Spleen (tissue), 11 donors: ENCODE measurements at regions not wholly inside any gene's neighbourhood (a gene's known extent, or its start where the extent isn't known, plus 50 kb on each side); places are given as distances from the start of the nearest gene placed in this dataset.

ENCODE experiments used
- DNase-seq: peaks from one replicate; pipeline ENCODE4 v3.0.0-alpha.2; 2020
- H3K27ac ChIP-seq, 8 donors: fragments of 200-600 bp; sonication (generic) in 7 of 8; 1 replicate in 4 of 8; 2 replicates in 4 of 8; pipeline versions ENCODE4 v1.5.0 to v1.8.0; 2016 to 2021; ENCODE audit warnings: inconsistent platforms in 4 of 8, mild to moderate bottlenecking in 4 of 8, moderate library complexity in 1 of 8
- H3K27me3 ChIP-seq, 7 donors: fragments of 200-600 bp; sonication (generic) in 6 of 7; replicated peaks in 1 of 7; 1 replicate in 4 of 7; 2 replicates in 3 of 7; pipeline versions ENCODE4 v1.5.0 to v1.8.0; 2016 to 2021; ENCODE audit warnings: inconsistent platforms in 3 of 7, mild to moderate bottlenecking in 1 of 7
- H3K36me3 ChIP-seq, 6 donors: fragments of 200-600 bp; sonication (generic) in 5 of 6; 1 replicate in 4 of 6; 2 replicates in 2 of 6; pipeline versions ENCODE4 v1.5.0 to v1.8.0; 2016 to 2021; ENCODE audit warnings: inconsistent platforms in 2 of 6
- H3K4me1 ChIP-seq, 6 donors: fragments of 200-600 bp; sonication (generic) in 5 of 6; 1 replicate in 3 of 6; 2 replicates in 3 of 6; pipeline versions ENCODE4 v1.5.0 to v1.8.0; 2016 to 2021; ENCODE audit warnings: inconsistent platforms in 3 of 6
- H3K4me3 ChIP-seq, 8 donors: fragments of 200-600 bp; sonication (generic) in 7 of 8; 1 replicate in 4 of 8; 2 replicates in 4 of 8; pipeline versions ENCODE4 v1.5.0 to v1.8.0; 2016 to 2021; ENCODE audit warnings: inconsistent platforms in 4 of 8, mild to moderate bottlenecking in 4 of 8, moderate library complexity in 2 of 8
- H3K9me3 ChIP-seq, 8 donors: fragments of 200-600 bp; sonication (generic) in 7 of 8; 1 replicate in 4 of 8; 2 replicates in 4 of 8; pipeline versions ENCODE4 v1.5.0 to v1.8.0; 2016 to 2021; ENCODE audit warnings: inconsistent platforms in 4 of 8
- POLR2A ChIP-seq, 3 donors: fragments of 450-650 bp; IDR thresholded peaks; one replicate each; pipeline ENCODE4 v1.5.1; 2017; ENCODE audit warnings: antibody characterized with exemption in 3 of 3, mild to moderate bottlenecking in 1 of 3
- POLR2AphosphoS5 ChIP-seq, 3 donors: sonication (generic); formaldehyde crosslinking; IDR thresholded peaks; one replicate each; pipeline ENCODE4 v1.5.1; 2017; ENCODE audit warnings: antibody characterized with exemption in 3 of 3
- WGBS, 5 donors: extraction: QIAGEN DNeasy Blood & Tissue Kit in 3 of 5; methylation state at CpG; one replicate each; pipeline versions ENCODE4 v1.1.5 to v1.1.7; 2013 to 2018; 5-methylcytosine and 5-hydroxymethylcytosine counted together
- intact Hi-C: fragments of 100-400 bp; cut with DNase I; formaldehyde crosslinking; loops from one replicate; pipeline ENCODE4 v1.15.0; 2023; ENCODE audit warnings: low total_unique reads
- microRNA-seq, 3 donors: library from miRNA; unstranded; fragments of <30 nt; microRNA quantifications; one replicate each; pipeline versions ENCODE4 to v1.1.0, GENCODE V29; 2019 to 2020
- small RNA-seq, 4 donors: library from RNA; depleted of rRNA; stranded (forward); fragments of <200 nt; gene quantifications; one replicate each; pipeline ENCODE3, GENCODE V24; 2016
- TF ChIP-seq, protein P1 (sequence below), 11 experiments: fragments of 200-600 bp in 7 of 11; fragments of 450-650 bp in 4 of 11; sonication (generic) in 4 of 11; IDR thresholded peaks in 8 of 11; conservative IDR thresholded peaks in 3 of 11; 1 replicate in 7 of 11; 2 replicates in 4 of 11; pipeline versions ENCODE4 v1.4.0 to v1.8.0; 2016 to 2021; ENCODE audit warnings: antibody characterized with exemption in 11 of 11, inconsistent platforms in 4 of 11, mild to moderate bottlenecking in 1 of 11
- donor health status: healthy with polysubstance abuse.
- donor health status: DM: no; HTN: no; CAD: no; lungs with moderate emphysema.
- donor health status: DM: no; HTN: no; CAD: no.
- donor health status: Bipolar disorder and iron deficiency.
- donor health status: healthy.
- donor health status: DM: no; HTN: no; CAD: no.
- donor health status: DM: yes; HTN: yes; CAD: no.

DNA sequence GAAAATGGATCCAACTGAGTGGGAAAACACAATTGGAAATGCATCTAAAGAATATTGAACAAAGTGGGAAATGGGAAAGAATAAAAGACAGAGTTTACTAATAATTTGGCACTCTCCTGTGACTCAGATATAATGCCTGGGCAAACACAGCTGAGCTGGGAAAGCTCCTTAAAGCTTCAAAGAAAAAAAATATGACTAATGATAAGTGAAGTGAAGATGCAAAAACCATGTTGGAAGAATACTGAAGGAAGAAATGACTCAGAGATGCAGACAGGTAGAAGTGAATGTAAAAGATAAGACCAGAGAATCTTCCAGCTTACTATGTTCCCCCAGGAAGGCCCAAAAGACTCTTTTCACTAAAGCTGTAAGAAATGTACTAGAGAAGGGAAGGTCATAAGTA is 62.4 kb upstream of the FOXG1 start:
- Histone ChIP-seq H3K4me1 (no peaks in the 10 kb centered on the region), H3K4me3 (no peak overlapping the region), H3K27ac (no peak overlapping the region), H3K9me3 (no peaks in the 10 kb centered on the region), H3K36me3 (no peaks in the 10 kb centered on the region), H3K27me3 (no peaks in the 10 kb centered on the region)
- intact Hi-C loops, result no loop called here
- TF ChIP-seq POLR2AphosphoS5 (IDR thresholded peaks at IDR 0.05) (no peak), POLR2A (IDR thresholded peaks at IDR 0.05) (no peak)
- TF ChIP-seq, protein P1, sequence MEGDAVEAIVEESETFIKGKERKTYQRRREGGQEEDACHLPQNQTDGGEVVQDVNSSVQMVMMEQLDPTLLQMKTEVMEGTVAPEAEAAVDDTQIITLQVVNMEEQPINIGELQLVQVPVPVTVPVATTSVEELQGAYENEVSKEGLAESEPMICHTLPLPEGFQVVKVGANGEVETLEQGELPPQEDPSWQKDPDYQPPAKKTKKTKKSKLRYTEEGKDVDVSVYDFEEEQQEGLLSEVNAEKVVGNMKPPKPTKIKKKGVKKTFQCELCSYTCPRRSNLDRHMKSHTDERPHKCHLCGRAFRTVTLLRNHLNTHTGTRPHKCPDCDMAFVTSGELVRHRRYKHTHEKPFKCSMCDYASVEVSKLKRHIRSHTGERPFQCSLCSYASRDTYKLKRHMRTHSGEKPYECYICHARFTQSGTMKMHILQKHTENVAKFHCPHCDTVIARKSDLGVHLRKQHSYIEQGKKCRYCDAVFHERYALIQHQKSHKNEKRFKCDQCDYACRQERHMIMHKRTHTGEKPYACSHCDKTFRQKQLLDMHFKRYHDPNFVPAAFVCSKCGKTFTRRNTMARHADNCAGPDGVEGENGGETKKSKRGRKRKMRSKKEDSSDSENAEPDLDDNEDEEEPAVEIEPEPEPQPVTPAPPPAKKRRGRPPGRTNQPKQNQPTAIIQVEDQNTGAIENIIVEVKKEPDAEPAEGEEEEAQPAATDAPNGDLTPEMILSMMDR (IDR thresholded peaks at IDR 0.05 in 8 of 11, conservative IDR thresholded peaks at IDR 0.05 in 3 of 11), result no peak
- DNase-seq, result no peak

DNA sequence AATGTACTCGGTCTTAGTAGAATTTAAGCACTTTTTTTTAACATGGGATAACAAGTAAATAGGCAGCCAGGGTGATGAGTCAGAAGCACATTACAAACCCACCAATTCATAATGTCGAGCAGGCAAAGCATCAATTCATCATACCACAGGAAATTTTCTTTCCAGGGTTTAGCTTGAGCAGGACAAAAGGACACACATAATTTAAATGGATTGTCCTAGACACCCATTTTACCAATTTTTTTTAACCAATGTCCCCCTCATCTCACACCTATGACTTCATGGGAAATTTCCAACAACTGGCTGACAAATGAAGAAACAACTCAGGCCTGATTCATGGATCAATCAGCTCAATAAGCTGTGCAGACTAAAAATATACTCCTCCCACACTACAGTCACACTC is 58.8 kb upstream of the FOXG1 start:
- H3K27ac ChIP-seq, result no peak overlapping the region
- H3K4me3 ChIP-seq, result no peak overlapping the region
- no peaks in the 10 kb centered on the region for H3K4me1 ChIP-seq
- no peaks in the 10 kb centered on the region for H3K36me3 ChIP-seq
- WGBS, 5 donors, result 70 to 83% (median 72%) methylated on average over 2 of the region's 2 CpGs
- DNase-seq, result no peak
- peaks cover 0 to 13% (median 5%) of the 10 kb centered on the region in 8 donors for H3K9me3 ChIP-seq
- no peaks in the 10 kb centered on the region for H3K27me3 ChIP-seq
- no peak for TF ChIP-seq POLR2A (IDR thresholded peaks at IDR 0.05)
- TF ChIP-seq POLR2AphosphoS5 (IDR thresholded peaks at IDR 0.05), result no peak
- TF ChIP-seq, protein P1 (IDR thresholded peaks at IDR 0.05 in 8 of 11, conservative IDR thresholded peaks at IDR 0.05 in 3 of 11), result no peak
- intact Hi-C loops, result no loop called here

DNA sequence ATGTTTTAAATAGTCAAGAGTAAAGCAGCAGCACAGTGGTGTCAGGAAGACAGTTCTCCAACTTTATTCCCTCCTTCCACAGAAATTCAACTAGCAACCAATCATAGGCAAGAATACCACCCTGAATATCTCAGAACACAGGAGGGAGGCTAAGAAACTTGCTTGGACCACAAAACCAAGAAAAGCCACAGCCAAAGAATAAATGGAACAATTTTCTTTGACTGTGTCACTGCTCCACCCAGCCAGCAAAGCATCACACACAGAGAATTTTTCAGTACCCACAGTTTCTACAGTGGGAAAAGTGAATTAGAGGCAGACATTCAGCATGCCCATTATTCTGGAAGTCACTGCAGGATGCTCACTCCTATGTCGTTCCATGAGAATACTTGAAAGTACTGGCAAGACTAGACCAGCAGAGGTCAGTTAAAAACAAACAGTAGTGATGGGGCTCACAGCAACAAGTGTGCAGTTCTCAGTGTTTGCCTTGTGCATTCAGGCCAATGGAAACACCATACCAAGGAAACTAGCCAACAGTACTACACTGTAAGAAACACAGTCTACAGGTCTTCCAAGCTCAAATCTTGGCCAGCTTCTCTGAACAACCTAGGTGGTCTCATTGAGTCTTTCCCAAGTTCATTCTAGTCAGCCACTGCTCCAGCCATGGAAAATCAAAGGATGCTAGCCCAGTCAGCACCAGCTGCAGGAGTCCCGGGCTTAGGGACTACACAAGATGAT is 56.8 kb upstream of the FOXG1 start:
- DNase-seq, result no peak
- Histone ChIP-seq H3K36me3 (no peaks in the 10 kb centered on the region), H3K9me3 (peaks cover 0 to 24% (median 7%) of the 10 kb centered on the region in 8 donors), H3K4me3 (no peak overlapping the region), H3K4me1 (no peaks in the 10 kb centered on the region), H3K27me3 (no peaks in the 10 kb centered on the region), H3K27ac (no peak overlapping the region)
- intact Hi-C loops, result no loop called here
- TF ChIP-seq POLR2AphosphoS5 (IDR thresholded peaks at IDR 0.05) (no peak), POLR2A (IDR thresholded peaks at IDR 0.05) (no peak)
- TF ChIP-seq, protein P1 (IDR thresholded peaks at IDR 0.05 in 8 of 11, conservative IDR thresholded peaks at IDR 0.05 in 3 of 11), result no peak
- whole genome bisulfite sequencing, 5 donors, result 64 to 72% (median 66%) methylated on average over 2 of the region's 2 CpGs

Small RNA genes lying in the stretch of these regions (microRNA-seq; reads per million reads assigned to microRNA genes)
- gene MIR3171, result 0 reads per million in 3 donors
- 0 reads per million in 3 donors for gene MIR4307

Small RNA genes lying in the stretch of these regions (small RNA-seq; reads per million reads assigned to genes)
- gene EIF4A1P12, result 0 reads per million in 4 donors
- gene MIR3171, result 0 reads per million in 4 donors
- gene MIR4307, result 0 reads per million in 4 donors
